Thymus (tissue), 11 donors: ENCODE measurements at regions not wholly inside any gene's neighbourhood (a gene's known extent, or its start where the extent isn't known, plus 50 kb on each side); places are given as distances from the start of the nearest gene placed in this dataset.
A peak's percentile ranks its signal among the peaks of the same experiment; 100 is the strongest.

Experiments
- DNase-seq, 9 donors: peaks; one replicate each; pipeline ENCODE4 v3.0.0-alpha.2; 2013; ENCODE audit warnings: low spot score in 9 of 9, low read depth in 6 of 9, missing footprints in 1 of 9
- H3K27ac ChIP-seq, 2 donors: one replicate each; pipeline ENCODE4 v1.5.1; 2013; ENCODE audit warnings: control low read depth in 1 of 2, low read depth in 1 of 2, low read length in 1 of 2, mild to moderate bottlenecking in 1 of 2, moderate library complexity in 1 of 2
- H3K27me3 ChIP-seq, 2 donors: one replicate each; pipeline ENCODE4 v1.5.1; 2013; ENCODE audit warnings: low read length in 1 of 2; ENCODE audit not compliant: control insufficient read depth in 2 of 2, insufficient read depth in 1 of 2
- H3K36me3 ChIP-seq, 2 donors: one replicate each; pipeline ENCODE4 v1.5.1; 2013; ENCODE audit warnings: low read length in 1 of 2, mild to moderate bottlenecking in 1 of 2, moderate library complexity in 1 of 2; ENCODE audit not compliant: control insufficient read depth in 2 of 2, insufficient read depth in 2 of 2
- H3K4me1 ChIP-seq, 2 donors: one replicate each; pipeline ENCODE4 v1.5.1; 2013; ENCODE audit warnings: low read length in 2 of 2; ENCODE audit not compliant: control insufficient read depth in 2 of 2, insufficient read depth in 2 of 2
- H3K4me3 ChIP-seq, 2 donors: one replicate each; pipeline ENCODE4 v1.5.1; 2013; ENCODE audit warnings: low read length in 2 of 2, control low read depth in 1 of 2, mild to moderate bottlenecking in 1 of 2
- H3K9me3 ChIP-seq, 2 donors: one replicate each; pipeline ENCODE4 v1.5.1; 2013; ENCODE audit warnings: low read length in 1 of 2, mild to moderate bottlenecking in 1 of 2; ENCODE audit not compliant: control insufficient read depth in 2 of 2, insufficient read depth in 1 of 2
- WGBS: extraction: QIAGEN DNeasy Blood & Tissue Kit; methylation state at CpG from one replicate; pipeline ENCODE4 v1.1.7; 2013; 5-methylcytosine and 5-hydroxymethylcytosine counted together
- donor health status: healthy.

DNA sequence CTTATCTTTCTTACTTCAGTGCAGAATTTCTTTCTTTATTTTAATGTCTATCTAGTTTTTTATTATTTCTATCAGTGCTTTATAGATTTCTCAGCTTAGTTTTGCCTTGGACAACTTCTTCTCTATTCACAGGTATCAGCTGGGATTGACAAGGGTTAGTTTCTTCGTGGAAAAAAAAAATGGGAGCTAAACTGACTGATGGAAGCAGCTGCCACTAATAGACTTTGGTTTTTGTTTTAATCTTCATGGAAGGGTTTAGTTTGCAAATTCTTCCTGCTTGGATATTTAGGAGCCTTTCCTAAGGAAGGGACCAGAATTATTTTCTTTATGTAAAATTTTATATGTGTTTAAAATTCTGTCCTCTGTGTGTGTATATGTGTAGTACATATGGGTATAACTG lies 306.1 kb upstream of the FMN2 start:
- Histone ChIP-seq H3K27me3 (no peaks in the 10 kb centered on the region), H3K4me1 (no peaks in the 10 kb centered on the region), H3K9me3 (no peaks in the 10 kb centered on the region), H3K36me3 (no peaks in the 10 kb centered on the region), H3K27ac (no peak overlapping the region), H3K4me3 (no peak overlapping the region)
- DNase-seq = no peak
- WGBS = 100% methylated on average over 1 of the region's 1 CpG

DNA sequence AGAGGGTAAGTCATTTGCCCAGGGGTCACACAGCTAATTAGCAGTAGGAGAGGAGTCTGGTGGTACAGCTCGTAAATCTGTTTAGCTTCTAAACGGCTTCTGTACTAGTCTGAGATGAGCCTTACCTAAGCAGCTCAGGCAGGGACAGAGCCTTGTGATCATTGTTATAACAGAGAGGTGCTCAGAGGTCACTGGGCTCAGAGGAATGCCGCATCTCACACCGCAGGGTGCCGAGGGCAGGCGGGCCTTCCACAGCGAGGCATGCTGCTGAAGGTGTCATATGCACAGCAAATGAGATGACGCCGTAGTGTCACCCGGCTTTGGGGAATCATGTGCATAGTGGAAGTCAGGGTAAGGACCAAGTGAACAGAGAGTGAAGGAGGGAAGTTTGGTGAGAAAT lies 305.2 kb upstream of the FMN2 start:
- Histone ChIP-seq H3K27me3 (no peaks in the 10 kb centered on the region), H3K36me3 (no peaks in the 10 kb centered on the region), H3K27ac (no peak overlapping the region), H3K4me1 (no peaks in the 10 kb centered on the region), H3K9me3 (no peaks in the 10 kb centered on the region), H3K4me3 (no peak overlapping the region)
- 95% methylated on average over 10 of the region's 10 CpGs for WGBS
- DNase-seq = no peak

DNA sequence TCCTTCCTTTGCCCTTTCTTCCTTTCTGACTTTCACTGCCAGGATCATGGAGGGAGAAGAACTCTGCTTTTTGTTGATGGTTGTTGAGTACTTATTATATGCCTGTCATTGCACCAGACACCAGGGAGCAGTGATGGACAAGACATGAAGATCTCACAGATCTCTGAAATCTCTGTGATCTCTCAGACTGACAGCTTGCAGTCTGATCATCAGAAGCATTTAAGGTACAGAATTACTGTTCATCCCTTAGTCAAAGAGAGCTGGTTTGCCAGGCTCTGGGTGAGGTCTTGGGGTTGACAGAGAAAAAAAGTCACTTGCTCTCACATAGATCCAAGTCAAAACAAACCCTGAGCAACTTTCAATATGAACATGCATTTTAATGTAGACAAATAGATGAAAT lies 299.5 kb upstream of the FMN2 start:
- no peaks in the 10 kb centered on the region for H3K27me3 ChIP-seq
- no peak overlapping the region for H3K27ac ChIP-seq
- H3K4me1 ChIP-seq = no peaks in the 10 kb centered on the region
- no peak overlapping the region for H3K4me3 ChIP-seq
- H3K36me3 ChIP-seq = no peaks in the 10 kb centered on the region
- DNase-seq = no peak
- no peaks in the 10 kb centered on the region for H3K9me3 ChIP-seq

DNA sequence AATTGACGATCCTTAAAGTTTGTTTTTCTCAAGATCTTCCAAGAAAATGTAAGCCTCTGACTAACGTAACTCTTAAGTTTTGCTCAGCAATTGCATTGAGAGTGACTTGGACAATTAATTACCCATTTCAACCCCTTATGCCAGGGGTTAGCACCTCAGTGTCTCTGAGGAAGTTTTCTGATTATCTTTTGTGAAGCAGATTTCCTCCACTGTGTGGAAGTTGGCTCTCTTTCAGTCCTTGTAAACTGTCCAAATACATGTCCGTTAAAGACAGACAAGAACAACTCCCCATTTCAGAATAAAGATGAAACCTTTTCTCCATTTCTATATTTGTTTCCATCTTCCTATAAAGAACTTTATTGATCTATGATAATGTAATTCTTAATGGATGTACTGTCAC lies 296.4 kb upstream of the FMN2 start:
- no peak for DNase-seq
- no peaks in the 10 kb centered on the region for H3K9me3 ChIP-seq
- WGBS = 32% methylated on average over 3 of the region's 3 CpGs

GRCh38 chr1:239799617-239800016 lies 292.1 kb upstream of the FMN2 start:
- DNase-seq = no peak
- Histone ChIP-seq H3K9me3 (no peaks in the 10 kb centered on the region), H3K36me3 (no peaks in the 10 kb centered on the region), H3K27ac (no peak overlapping the region), H3K4me3 (no peak overlapping the region), H3K4me1 (no peaks in the 10 kb centered on the region), H3K27me3 (no peaks in the 10 kb centered on the region)
- WGBS = 98% methylated on average over 3 of the region's 3 CpGs

More for the DNA sequence above, 296.4 kb upstream of the FMN2 start:
- no peak overlapping the region for H3K4me3 ChIP-seq
- H3K36me3 ChIP-seq = no peaks in the 10 kb centered on the region
- H3K4me1 ChIP-seq = no peaks in the 10 kb centered on the region
- H3K27ac ChIP-seq = no peak overlapping the region
- H3K27me3 ChIP-seq = no peaks in the 10 kb centered on the region

DNA sequence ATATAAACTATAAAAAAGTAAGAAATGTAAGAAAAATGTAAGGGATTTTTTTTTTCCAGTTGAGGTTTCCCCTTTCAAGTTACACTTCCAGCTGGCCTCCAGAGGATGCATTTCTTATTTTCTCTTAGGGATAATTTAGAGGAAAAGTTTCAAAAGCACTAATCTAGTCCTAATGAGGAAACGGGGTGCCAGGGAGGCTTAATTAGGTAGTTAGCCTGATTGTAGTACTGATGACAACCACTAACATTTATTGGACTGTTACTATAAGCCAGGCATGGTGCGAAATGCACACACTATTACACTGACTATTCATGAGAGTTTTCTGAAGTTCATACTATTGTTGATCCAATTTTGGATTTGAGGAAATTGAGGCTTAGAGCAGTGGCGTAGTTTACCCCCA lies 290.8 kb upstream of the FMN2 start:
- H3K4me1 ChIP-seq = peaks cover 0 to 1% of the 10 kb centered on the region in 2 donors
- WGBS = 98% methylated on average over 3 of the region's 3 CpGs
- no peak overlapping the region for H3K27ac ChIP-seq

DNA sequence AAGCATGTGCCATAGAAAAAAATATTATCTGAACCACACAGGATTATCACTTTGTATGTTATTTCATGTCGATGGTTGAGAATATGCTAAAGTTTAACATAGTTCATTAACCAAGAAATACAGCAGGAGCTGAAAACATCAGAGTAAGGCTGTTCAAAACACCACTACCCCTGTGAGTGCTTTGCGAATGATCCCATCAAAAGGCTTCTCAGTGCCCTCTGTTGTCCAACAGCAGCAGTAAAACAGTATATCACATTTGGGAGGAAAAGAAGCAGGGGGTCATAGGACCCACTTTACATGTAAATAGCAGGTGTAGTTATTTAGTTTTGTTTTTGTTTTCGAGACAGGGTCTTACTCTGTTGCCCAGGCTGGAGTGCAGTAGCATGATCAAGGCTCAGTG lies 289.4 kb upstream of the FMN2 start:
- Histone ChIP-seq H3K27ac (no peak overlapping the region), H3K27me3 (no peaks in the 10 kb centered on the region), H3K4me3 (no peak overlapping the region), H3K4me1 (peaks cover 4 to 5% of the 10 kb centered on the region in 2 donors), H3K9me3 (no peaks in the 10 kb centered on the region), H3K36me3 (no peaks in the 10 kb centered on the region)
- 92% methylated on average over 3 of the region's 3 CpGs for WGBS
- peak in 1 of 9 donors; percentile 28 for DNase-seq

More for the DNA sequence above, 290.8 kb upstream of the FMN2 start:
- H3K27me3 ChIP-seq = no peaks in the 10 kb centered on the region
- no peaks in the 10 kb centered on the region for H3K36me3 ChIP-seq
- DNase-seq = no peak
- no peak overlapping the region for H3K4me3 ChIP-seq
- no peaks in the 10 kb centered on the region for H3K9me3 ChIP-seq

DNA sequence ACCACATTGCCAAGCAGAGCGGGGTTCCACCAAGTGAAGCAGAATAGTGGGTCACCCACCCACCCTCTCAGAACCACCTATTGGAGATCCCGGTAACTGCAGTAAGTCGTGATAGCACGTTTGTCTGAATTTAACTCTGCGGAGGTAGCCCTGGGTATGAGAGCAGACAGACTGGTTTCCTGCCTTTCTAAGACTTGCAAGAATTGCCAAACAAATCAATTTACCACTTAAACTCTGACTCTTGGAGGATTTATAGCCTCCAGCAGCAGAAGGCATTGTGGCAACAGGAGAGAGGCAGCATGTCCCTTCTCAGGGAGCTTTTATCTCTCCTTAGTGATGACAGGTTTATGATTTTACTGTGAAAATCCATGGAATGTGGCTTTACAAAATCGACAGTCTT lies 287.9 kb upstream of the FMN2 start:
- H3K4me1 ChIP-seq = peaks cover 4 to 5% of the 10 kb centered on the region in 2 donors
- no peak overlapping the region for H3K27ac ChIP-seq
- no peak overlapping the region for H3K4me3 ChIP-seq
- H3K27me3 ChIP-seq = no peaks in the 10 kb centered on the region
- no peaks in the 10 kb centered on the region for H3K9me3 ChIP-seq
- 88% methylated on average over 6 of the region's 6 CpGs for WGBS
- no peak for DNase-seq
- H3K36me3 ChIP-seq = no peaks in the 10 kb centered on the region

DNA sequence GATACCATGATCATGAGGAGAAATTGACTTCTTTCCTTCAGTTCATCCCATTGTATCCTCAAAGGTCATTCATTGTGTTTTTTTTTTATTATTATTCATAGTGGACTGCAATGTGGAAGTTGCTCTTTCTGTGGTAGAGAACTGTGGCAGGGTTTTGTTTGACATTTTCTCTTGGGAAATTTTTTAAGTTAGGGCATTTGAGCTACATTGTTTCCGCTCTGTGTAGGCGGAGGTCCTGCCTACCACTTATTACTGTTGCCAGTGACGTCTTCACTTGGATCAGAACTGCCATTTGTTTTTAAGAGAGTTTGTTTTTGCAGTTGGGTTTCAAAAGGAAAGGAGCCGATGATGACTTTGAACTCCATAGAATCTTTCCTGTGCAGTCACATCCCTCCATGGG lies 287.4 kb upstream of the FMN2 start:
- WGBS = 98% methylated on average over 4 of the region's 4 CpGs
- H3K27me3 ChIP-seq = no peaks in the 10 kb centered on the region
- no peak for DNase-seq
- H3K9me3 ChIP-seq = no peaks in the 10 kb centered on the region
- peaks cover 4 to 5% of the 10 kb centered on the region in 2 donors for H3K4me1 ChIP-seq
- no peaks in the 10 kb centered on the region for H3K36me3 ChIP-seq
- no peak overlapping the region for H3K4me3 ChIP-seq
- H3K27ac ChIP-seq = no peak overlapping the region

- no peaks in the 10 kb centered on the region for H3K9me3 ChIP-seq
- DNase-seq = no peak
- WGBS = 96% methylated on average over 4 of the region's 4 CpGs
- no peak overlapping the region for H3K27ac ChIP-seq
- no peaks in the 10 kb centered on the region for H3K27me3 ChIP-seq
- no peak overlapping the region for H3K4me3 ChIP-seq
- peaks cover 5 to 13% of the 10 kb centered on the region in 2 donors for H3K4me1 ChIP-seq
- no peaks in the 10 kb centered on the region for H3K36me3 ChIP-seq
These were observed 286.6 kb upstream of the FMN2 start for GRCh38 chr1:239805042-239805441.
